PC-3 (cell line): ENCODE measurements at regions not wholly inside any gene's neighbourhood (a gene's known extent, or its start where the extent isn't known, plus 50 kb on each side); places are given as distances from the start of the nearest gene placed in this dataset.

ENCODE experiments used
- CTCF ChIP-seq: fragments of 300-600 bp; sonication (generic); conservative IDR thresholded peaks from 2 replicates; pipeline ENCODE4 v1.5.1; 2017; ENCODE audit warnings: antibody characterized with exemption, low read depth, mild to moderate bottlenecking, low read length
- EZH2 ChIP-seq: fragments of 300-600 bp; sonication (generic); IDR thresholded peaks from one replicate; pipeline ENCODE4 v1.6.1; 2017; ENCODE audit warnings: antibody characterized with exemption, mild to moderate bottlenecking, low read length; ENCODE audit not compliant: unreplicated experiment
- EZH2phosphoT487 ChIP-seq: fragments of 300-600 bp; sonication (generic); IDR thresholded peaks from 2 replicates; pipeline ENCODE4 v1.6.1; 2018; ENCODE audit warnings: mild to moderate bottlenecking, antibody characterized with exemption, low read length, borderline replicate concordance

GRCh38 chr10:94213980-94214379, 148.8 kb downstream of the NOC3L start:
- TF ChIP-seq CTCF (no peak), EZH2phosphoT487 (no peak), EZH2 (no peak)
